Hepatocyte (in vitro differentiated cells): ENCODE measurements at regions not wholly inside any gene's neighbourhood (a gene's known extent, or its start where the extent isn't known, plus 50 kb on each side); places are given as distances from the start of the nearest gene placed in this dataset.
"Not testable (repeated sequence)": the region's sequence is repeated elsewhere in the genome, so short reads cannot be mapped to it uniquely, and the experiment has no call there.

Experiments
- DNase-seq: peaks from one replicate; pipeline ENCODE4 v3.0.0-alpha.2; 2016; ENCODE audit warnings: low spot score
- H2AFZ ChIP-seq: fragments of 200-600 bp; sonication (generic); 2 replicates; pipeline ENCODE4 v1.6.0; 2016; ENCODE audit warnings: antibody characterized with exemption, mild to moderate bottlenecking
- H3K27ac ChIP-seq: fragments of 200-600 bp; sonication (generic); 2 replicates; pipeline ENCODE4 v1.5.1; 2016; ENCODE audit warnings: mild to moderate bottlenecking
- H3K27me3 ChIP-seq: fragments of 200-600 bp; sonication (generic); 2 replicates; pipeline ENCODE4 v1.6.1; 2016
- H3K36me3 ChIP-seq: fragments of 200-600 bp; sonication (generic); replicated peaks from 2 replicates; pipeline ENCODE4 v1.5.1; 2016; ENCODE audit warnings: low read depth; ENCODE audit not compliant: insufficient read depth
- H3K4me1 ChIP-seq: fragments of 200-600 bp; sonication (generic); 2 replicates; pipeline ENCODE4 v1.5.1; 2016; ENCODE audit warnings: mild to moderate bottlenecking, moderate library complexity; ENCODE audit not compliant: insufficient read depth
- H3K4me2 ChIP-seq: fragments of 200-600 bp; sonication (generic); 2 replicates; pipeline ENCODE4 v1.6.0; 2016
- H3K4me3 ChIP-seq: fragments of 200-600 bp; sonication (generic); 2 replicates; pipeline ENCODE4 v1.5.1; 2016; ENCODE audit warnings: mild to moderate bottlenecking
- H3K79me2 ChIP-seq: fragments of 200-600 bp; sonication (generic); 2 replicates; pipeline ENCODE4 v1.6.0; 2017; ENCODE audit warnings: mild to moderate bottlenecking
- H3K9me2 ChIP-seq: fragments of 200-600 bp; sonication (generic); replicated peaks from 2 replicates; pipeline ENCODE4 v1.6.0; 2017; ENCODE audit warnings: mild to moderate bottlenecking; ENCODE audit not compliant: insufficient read depth
- H3K9me3 ChIP-seq: fragments of 200-600 bp; sonication (generic); 2 replicates; pipeline ENCODE4 v1.5.1; 2016; ENCODE audit warnings: low read depth, mild to moderate bottlenecking
- H4K20me1 ChIP-seq: fragments of 200-600 bp; sonication (generic); 2 replicates; pipeline ENCODE4 v1.6.0; 2016; ENCODE audit warnings: mild to moderate bottlenecking; ENCODE audit not compliant: insufficient read depth, poor library complexity, severe bottlenecking
- CTCF ChIP-seq: fragments of 200-600 bp; sonication (generic); IDR thresholded peaks from 2 replicates; pipeline ENCODE4 v1.5.1; 2016; ENCODE audit warnings: antibody characterized with exemption, mild to moderate bottlenecking; ENCODE audit not compliant: poor library complexity
- EZH2 ChIP-seq: fragments of 200-600 bp; sonication (generic); IDR thresholded peaks from 2 replicates; pipeline ENCODE4 v1.6.1; 2016; ENCODE audit warnings: antibody characterized with exemption, mild to moderate bottlenecking, borderline replicate concordance
- EZH2phosphoT487 ChIP-seq: fragments of 200-600 bp; sonication (generic); IDR thresholded peaks from one replicate; pipeline ENCODE4 v1.6.1; 2018; ENCODE audit warnings: antibody characterized with exemption, mild to moderate bottlenecking, low read depth, moderate library complexity; ENCODE audit not compliant: unreplicated experiment, severe bottlenecking
- WGBS: methylation state at CpG from one replicate; pipeline ENCODE4 v1.1.6; 2016; ENCODE audit warnings: low lambda C conversion rate; ENCODE audit errors: missing lambda C conversion rate; 5-methylcytosine and 5-hydroxymethylcytosine counted together

DNA sequence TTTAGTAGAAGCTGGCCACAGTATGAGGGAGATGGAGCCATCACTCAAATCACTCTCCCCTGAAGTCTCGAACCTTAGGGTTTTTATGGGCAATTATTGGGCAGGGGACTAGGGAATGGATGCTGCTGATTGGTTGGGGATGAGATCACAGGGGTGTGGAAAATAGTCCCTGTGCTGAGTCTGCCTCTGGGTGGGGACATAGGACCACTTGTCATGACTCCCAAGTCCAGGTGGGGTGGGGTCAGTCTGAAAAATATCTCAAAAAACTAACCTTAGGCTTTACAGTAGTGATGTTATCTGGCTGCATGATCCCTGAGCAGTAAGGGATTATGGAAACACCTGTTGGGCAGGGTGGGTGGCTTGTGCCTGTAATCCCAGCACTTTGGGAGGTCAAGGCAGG lies 98.6 kb downstream of the XRCC2 start:
- Histone ChIP-seq H3K27ac (no peak overlapping the region), H3K36me3 (no peaks in the 10 kb centered on the region), H3K79me2 (no peaks in the 10 kb centered on the region), H3K4me2 (no peak overlapping the region), H4K20me1 (no peaks in the 10 kb centered on the region), H3K4me1 (peaks cover 11% of the 10 kb centered on the region), H3K27me3 (no peaks in the 10 kb centered on the region), H3K9me3 (no peaks in the 10 kb centered on the region), H3K4me3 (no peak overlapping the region), H3K9me2 (no peaks in the 10 kb centered on the region), H2AFZ (no peak overlapping the region)
- DNase-seq = no peak
- WGBS = 100% methylated on average over 1 of the region's 1 CpG
- no peak for TF ChIP-seq CTCF
- TF ChIP-seq EZH2 = no peak
- no peak for TF ChIP-seq EZH2phosphoT487

GRCh38 chr7:152574892-152575548 lies 100.9 kb downstream of the XRCC2 start:
- no peak for TF ChIP-seq EZH2phosphoT487
- no peak for TF ChIP-seq CTCF
- TF ChIP-seq EZH2 = no peak
- WGBS = 38% methylated on average over 15 of the region's 15 CpGs
- H3K27ac ChIP-seq = peak overlapping the region; percentile 84

DNA sequence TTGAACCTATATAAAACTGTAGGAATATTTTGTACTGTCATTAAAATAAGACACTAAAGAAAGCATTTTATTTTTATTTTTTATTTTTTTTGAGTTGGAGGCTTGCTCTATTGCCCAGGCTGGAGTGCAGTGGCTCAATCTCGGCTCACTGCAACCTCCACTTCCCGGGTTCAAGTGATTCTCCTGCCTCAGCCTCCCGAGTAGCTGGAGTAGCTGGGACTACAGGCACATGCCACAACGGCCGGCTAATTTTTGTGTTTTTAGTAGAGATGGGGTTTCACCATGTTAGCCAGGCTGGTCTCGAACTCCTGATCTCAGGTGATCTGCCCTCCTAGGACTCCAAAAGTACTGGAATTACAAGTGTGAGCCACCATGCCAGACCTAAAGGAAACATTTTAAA lies 102.8 kb downstream of the XRCC2 start:
- not testable (repeated sequence) for H3K9me3 ChIP-seq, H3K27ac ChIP-seq, H3K4me2 ChIP-seq, H3K27me3 ChIP-seq, H3K36me3 ChIP-seq, H2AFZ ChIP-seq, H3K9me2 ChIP-seq, H4K20me1 ChIP-seq, H3K79me2 ChIP-seq, DNase-seq, H3K4me3 ChIP-seq
- WGBS = 96% methylated on average over 6 of the region's 6 CpGs
- peaks cover 11% of the 10 kb centered on the region for H3K4me1 ChIP-seq

More at GRCh38 chr7:152574892-152575548, 100.9 kb downstream of the XRCC2 start:
- peak overlapping the region; percentile 36 for H2AFZ ChIP-seq
- peaks cover 11% of the 10 kb centered on the region for H3K4me1 ChIP-seq
- no peaks in the 10 kb centered on the region for H3K9me3 ChIP-seq
- H4K20me1 ChIP-seq = no peaks in the 10 kb centered on the region
- H3K27me3 ChIP-seq = no peaks in the 10 kb centered on the region
- no peaks in the 10 kb centered on the region for H3K36me3 ChIP-seq
- no peaks in the 10 kb centered on the region for H3K79me2 ChIP-seq
- peak overlapping the region; percentile 43 for H3K4me2 ChIP-seq
- no peaks in the 10 kb centered on the region for H3K9me2 ChIP-seq
- peak; percentile 62 for DNase-seq
- no peak overlapping the region for H3K4me3 ChIP-seq

DNA sequence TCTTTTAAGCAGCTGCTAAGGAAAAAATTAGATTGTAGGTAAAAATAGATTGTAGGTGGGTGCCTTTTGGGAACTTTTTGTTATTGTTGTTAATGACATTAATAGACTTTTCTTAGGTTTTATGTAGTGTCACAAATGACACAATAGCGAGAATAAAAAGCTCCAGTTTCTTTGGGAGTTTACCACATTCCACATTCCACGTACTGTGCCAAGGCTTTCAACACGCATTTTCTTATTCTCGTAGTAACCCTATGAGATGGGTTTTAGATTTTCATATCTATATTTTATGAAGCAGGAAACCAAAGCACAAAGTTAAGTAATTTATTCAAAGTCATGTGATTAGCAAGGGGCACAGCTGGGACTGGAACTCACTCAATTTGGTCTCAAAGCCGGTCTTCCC lies 103.8 kb downstream of the XRCC2 start:
- H3K9me3 ChIP-seq = no peaks in the 10 kb centered on the region
- 94% methylated on average over 5 of the region's 5 CpGs for WGBS
- H3K9me2 ChIP-seq = no peaks in the 10 kb centered on the region
- H3K36me3 ChIP-seq = no peaks in the 10 kb centered on the region
- no peak for TF ChIP-seq EZH2
- TF ChIP-seq EZH2phosphoT487 = no peak
- no peaks in the 10 kb centered on the region for H3K79me2 ChIP-seq
- no peak overlapping the region for H2AFZ ChIP-seq
- H3K27me3 ChIP-seq = no peaks in the 10 kb centered on the region
- no peak for DNase-seq
- no peak overlapping the region for H3K4me2 ChIP-seq
- H4K20me1 ChIP-seq = no peaks in the 10 kb centered on the region
- H3K4me3 ChIP-seq = no peak overlapping the region
- peaks cover 11% of the 10 kb centered on the region for H3K4me1 ChIP-seq
- no peak overlapping the region for H3K27ac ChIP-seq
